ENCODE measurements at regions not wholly inside any gene's neighbourhood (a gene's known extent, or its start where the extent isn't known, plus 50 kb on each side); places are given as distances from the start of the nearest gene placed in this dataset.

- TF ChIP-seq, protein P1, sequence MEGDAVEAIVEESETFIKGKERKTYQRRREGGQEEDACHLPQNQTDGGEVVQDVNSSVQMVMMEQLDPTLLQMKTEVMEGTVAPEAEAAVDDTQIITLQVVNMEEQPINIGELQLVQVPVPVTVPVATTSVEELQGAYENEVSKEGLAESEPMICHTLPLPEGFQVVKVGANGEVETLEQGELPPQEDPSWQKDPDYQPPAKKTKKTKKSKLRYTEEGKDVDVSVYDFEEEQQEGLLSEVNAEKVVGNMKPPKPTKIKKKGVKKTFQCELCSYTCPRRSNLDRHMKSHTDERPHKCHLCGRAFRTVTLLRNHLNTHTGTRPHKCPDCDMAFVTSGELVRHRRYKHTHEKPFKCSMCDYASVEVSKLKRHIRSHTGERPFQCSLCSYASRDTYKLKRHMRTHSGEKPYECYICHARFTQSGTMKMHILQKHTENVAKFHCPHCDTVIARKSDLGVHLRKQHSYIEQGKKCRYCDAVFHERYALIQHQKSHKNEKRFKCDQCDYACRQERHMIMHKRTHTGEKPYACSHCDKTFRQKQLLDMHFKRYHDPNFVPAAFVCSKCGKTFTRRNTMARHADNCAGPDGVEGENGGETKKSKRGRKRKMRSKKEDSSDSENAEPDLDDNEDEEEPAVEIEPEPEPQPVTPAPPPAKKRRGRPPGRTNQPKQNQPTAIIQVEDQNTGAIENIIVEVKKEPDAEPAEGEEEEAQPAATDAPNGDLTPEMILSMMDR (IDR thresholded peaks at IDR 0.05; ENCODE audit: control insufficient read depth, extremely low read depth, insufficient read depth) = no peak
Measured at GRCh38 chr6:28655164-28655563, 129.5 kb downstream of the GPX5 start.

DNA sequence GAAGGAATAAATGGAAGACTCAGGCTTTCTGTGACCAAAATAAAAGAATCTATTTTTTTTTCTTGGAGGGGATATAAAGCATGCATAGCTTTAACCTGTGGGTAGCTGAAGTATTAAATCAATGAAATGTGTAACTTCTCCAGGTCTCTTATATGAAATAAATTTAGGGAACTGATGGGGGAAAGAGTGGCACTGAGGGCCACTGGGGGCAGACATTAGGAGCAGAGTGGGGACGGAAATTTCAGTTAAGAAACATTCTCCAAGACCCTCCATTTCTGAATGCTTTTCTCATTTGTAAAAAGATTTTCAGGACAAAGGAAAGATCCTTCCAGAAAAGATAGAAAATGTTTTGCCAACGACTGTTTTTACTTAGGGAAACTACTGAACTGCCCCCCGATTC lies 131.0 kb downstream of the GPX5 start:
- TF ChIP-seq, protein P1 (IDR thresholded peaks at IDR 0.05; ENCODE audit: control insufficient read depth, extremely low read depth, insufficient read depth) = no peak
- no peak overlapping the region for H3K4me3 ChIP-seq (ENCODE audit: low read depth, low read length)
- no peak for DNase-seq (ENCODE audit: low read depth)

More at GRCh38 chr6:28655164-28655563, 129.5 kb downstream of the GPX5 start:
- H3K4me3 ChIP-seq (ENCODE audit: low read depth, low read length) = no peak overlapping the region
- no peak for DNase-seq (ENCODE audit: low read depth)

GRCh38 chr6:28657381-28657768 lies 131.7 kb downstream of the GPX5 start:
- H3K4me3 ChIP-seq (ENCODE audit: low read depth, low read length) = no peak overlapping the region
- TF ChIP-seq, protein P1 (IDR thresholded peaks at IDR 0.05; ENCODE audit: control insufficient read depth, extremely low read depth, insufficient read depth) = no peak
- DNase-seq (ENCODE audit: low read depth) = no peak

DNA sequence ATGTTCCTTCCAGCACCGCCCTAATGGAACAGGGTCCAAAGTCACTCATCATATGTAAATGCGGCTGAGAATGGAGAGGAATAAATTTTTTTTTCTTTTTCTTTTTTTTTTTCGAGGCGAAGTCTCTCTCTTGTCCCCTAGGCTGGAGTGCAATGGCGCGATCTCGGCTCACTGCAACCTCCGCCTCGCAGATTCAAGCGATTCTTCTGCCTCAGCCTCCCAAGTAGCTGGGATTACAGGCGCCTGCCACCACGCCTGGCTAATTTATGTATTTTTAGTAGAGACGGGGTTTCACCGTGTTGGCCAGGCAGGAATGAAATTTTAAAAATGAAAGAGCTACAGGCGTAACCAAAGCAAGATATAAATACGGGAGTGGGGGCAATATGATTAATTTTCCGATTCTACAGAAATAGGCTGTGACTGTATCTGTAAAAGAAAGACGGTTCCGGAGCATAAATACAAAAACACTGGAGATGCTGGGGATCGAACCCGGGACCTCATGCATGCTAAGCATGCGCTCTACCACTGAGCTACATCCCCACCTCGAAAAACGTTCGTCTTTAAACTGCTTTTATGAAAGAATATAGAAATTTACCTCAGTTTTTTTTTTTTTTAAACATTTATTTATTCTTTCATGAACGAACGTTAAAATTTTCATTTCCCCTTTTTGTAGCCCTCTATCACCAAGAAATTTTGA lies 132.2 kb downstream of the GPX5 start:
- H3K4me3 ChIP-seq (ENCODE audit: low read depth, low read length) = peak overlapping the region; percentile 42
- no peak for DNase-seq (ENCODE audit: low read depth)
- TF ChIP-seq, protein P1 (IDR thresholded peaks at IDR 0.05; ENCODE audit: control insufficient read depth, extremely low read depth, insufficient read depth) = no peak

- DNase-seq (ENCODE audit: low read depth) = no peak
- TF ChIP-seq, protein P1 (IDR thresholded peaks at IDR 0.05; ENCODE audit: control insufficient read depth, extremely low read depth, insufficient read depth) = no peak
- peak overlapping the region; percentile 42 for H3K4me3 ChIP-seq (ENCODE audit: low read depth, low read length)
Measured at GRCh38 chr6:28658475-28659249, 133.0 kb downstream of the GPX5 start.

DNA sequence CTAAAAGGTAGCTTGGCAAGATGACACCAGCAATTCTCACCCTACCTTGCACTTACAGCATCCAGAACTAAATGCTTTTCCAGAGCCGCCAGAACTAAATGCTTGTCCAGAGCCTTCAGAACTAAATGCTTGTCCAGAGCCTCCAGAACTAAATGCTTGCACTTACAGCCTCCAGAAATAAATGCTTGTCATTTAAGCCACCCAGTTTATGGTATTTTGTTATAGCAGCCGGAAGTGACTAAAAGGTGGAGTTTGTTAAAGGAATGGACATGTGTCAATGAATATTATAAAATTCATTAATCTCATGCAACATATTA lies 133.5 kb downstream of the GPX5 start:
- DNase-seq (ENCODE audit: low read depth) = no peak
- TF ChIP-seq, protein P1 (IDR thresholded peaks at IDR 0.05; ENCODE audit: control insufficient read depth, extremely low read depth, insufficient read depth) = no peak
- no peak overlapping the region for H3K4me3 ChIP-seq (ENCODE audit: low read depth, low read length)
